ENCODE measurements at regions not wholly inside any gene's neighbourhood (a gene's known extent, or its start where the extent isn't known, plus 50 kb on each side); places are given as distances from the start of the nearest gene placed in this dataset.

DNA sequence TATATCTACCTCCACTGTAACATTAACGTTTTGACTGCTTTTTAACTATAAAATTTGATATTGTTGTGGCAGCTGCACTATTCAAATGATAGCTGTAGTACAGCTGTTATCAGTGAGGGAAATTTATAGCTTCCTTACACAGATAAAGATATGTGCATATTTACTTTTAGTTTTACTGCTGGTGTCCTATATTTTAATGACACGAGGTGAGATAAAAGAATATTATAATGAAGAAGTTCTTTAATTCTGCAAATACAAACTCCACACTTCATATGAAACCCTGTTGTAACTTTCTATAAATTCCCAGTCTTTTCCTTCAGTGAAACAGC lies 427.8 kb upstream of the ZEB2 start:
- H3K27me3 ChIP-seq (ENCODE audit: control insufficient read depth, insufficient read depth, low read length), result no peaks in the 10 kb centered on the region
- no peak overlapping the region for H3K27ac ChIP-seq (ENCODE audit: low read depth, low read length)
- H3K9me3 ChIP-seq (ENCODE audit: control insufficient read depth, insufficient read depth, low read length), result no peaks in the 10 kb centered on the region
- H3K4me1 ChIP-seq (ENCODE audit: control insufficient read depth, insufficient read depth, low read length), result peaks cover 10% of the 10 kb centered on the region; the same call in 1 of the 2 replicates
- H3K9ac ChIP-seq (ENCODE audit: low read depth, low read length), result no peak overlapping the region
- no peak overlapping the region for H3K4me3 ChIP-seq (ENCODE audit: low read depth, low read length)
- H3K36me3 ChIP-seq (ENCODE audit: control insufficient read depth, insufficient read depth, low read length), result no peaks in the 10 kb centered on the region

GRCh38 chr2:144946263-144946662 lies 426.3 kb upstream of the ZEB2 start:
- Histone ChIP-seq H3K27me3 (ENCODE audit: control insufficient read depth, insufficient read depth, low read length) (no peaks in the 10 kb centered on the region), H3K9me3 (ENCODE audit: control insufficient read depth, insufficient read depth, low read length) (no peaks in the 10 kb centered on the region), H3K36me3 (ENCODE audit: control insufficient read depth, insufficient read depth, low read length) (no peaks in the 10 kb centered on the region), H3K4me1 (ENCODE audit: control insufficient read depth, insufficient read depth, low read length) (peaks cover 10% of the 10 kb centered on the region; the same call in 1 of the 2 replicates), H3K4me3 (ENCODE audit: low read depth, low read length) (no peak overlapping the region), H3K9ac (ENCODE audit: low read depth, low read length) (no peak overlapping the region), H3K27ac (ENCODE audit: low read depth, low read length) (no peak overlapping the region)

DNA sequence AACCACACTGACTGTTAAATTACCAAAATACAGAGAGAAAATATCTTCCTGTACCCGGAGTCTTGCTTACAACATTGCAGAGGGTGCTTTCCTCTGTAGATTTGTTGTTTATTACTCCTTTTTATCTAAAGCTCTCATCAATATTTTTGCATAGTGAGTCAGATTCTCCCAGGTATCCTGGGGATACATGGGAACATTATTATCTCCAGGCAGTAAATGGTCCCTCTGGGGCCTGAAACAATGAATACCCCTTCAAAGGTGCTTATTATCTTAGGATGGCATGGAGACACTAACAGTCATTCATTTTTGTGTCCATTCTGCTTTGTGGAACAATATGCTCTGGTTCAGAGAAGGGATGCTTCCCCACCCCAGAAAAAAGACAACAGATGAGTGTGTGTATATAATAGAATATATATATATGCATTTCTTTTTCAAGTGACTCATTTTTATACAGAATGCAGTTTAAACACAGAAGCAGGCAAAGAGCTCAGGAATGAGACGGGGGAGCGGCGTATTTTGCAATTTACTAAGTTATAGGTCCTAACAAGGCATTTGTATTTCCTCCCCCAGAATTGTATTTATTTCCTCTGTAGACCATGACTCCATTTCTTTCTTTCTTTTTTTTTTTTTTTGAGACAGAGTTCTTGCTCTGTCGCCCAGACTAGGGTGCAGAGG lies 424.8 kb upstream of the ZEB2 start:
- Histone ChIP-seq H3K4me1 (ENCODE audit: control insufficient read depth, insufficient read depth, low read length) (peaks cover 10% of the 10 kb centered on the region; the same call in 1 of the 2 replicates), H3K9ac (ENCODE audit: low read depth, low read length) (no peak overlapping the region), H3K27me3 (ENCODE audit: control insufficient read depth, insufficient read depth, low read length) (no peaks in the 10 kb centered on the region), H3K9me3 (ENCODE audit: control insufficient read depth, insufficient read depth, low read length) (no peaks in the 10 kb centered on the region), H3K27ac (ENCODE audit: low read depth, low read length) (no peak overlapping the region), H3K4me3 (ENCODE audit: low read depth, low read length) (no peak overlapping the region), H3K36me3 (ENCODE audit: control insufficient read depth, insufficient read depth, low read length) (no peaks in the 10 kb centered on the region)

DNA sequence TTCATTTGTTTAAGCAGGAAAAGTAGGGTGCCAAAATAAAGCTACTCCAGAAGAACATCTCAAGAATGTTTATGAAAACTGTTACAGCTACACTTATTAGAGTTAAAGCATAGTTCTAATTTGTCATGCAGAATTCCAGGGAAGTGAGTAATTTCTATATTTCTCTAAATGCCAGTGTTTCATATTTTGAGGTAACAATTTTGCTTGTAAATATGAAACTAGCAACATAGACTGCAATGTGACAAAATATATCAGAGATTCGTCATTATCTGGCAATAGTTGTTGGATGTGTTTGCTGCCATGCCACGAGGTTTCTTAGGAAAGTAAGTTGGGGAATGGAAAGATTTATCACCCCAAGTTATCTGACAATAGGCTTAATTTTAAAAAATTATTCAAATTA lies 424.1 kb upstream of the ZEB2 start:
- H3K9ac ChIP-seq (ENCODE audit: low read depth, low read length), result no peak overlapping the region
- H3K36me3 ChIP-seq (ENCODE audit: control insufficient read depth, insufficient read depth, low read length), result no peaks in the 10 kb centered on the region
- H3K9me3 ChIP-seq (ENCODE audit: control insufficient read depth, insufficient read depth, low read length), result no peaks in the 10 kb centered on the region
- H3K27ac ChIP-seq (ENCODE audit: low read depth, low read length), result no peak overlapping the region
- H3K4me3 ChIP-seq (ENCODE audit: low read depth, low read length), result no peak overlapping the region
- H3K4me1 ChIP-seq (ENCODE audit: control insufficient read depth, insufficient read depth, low read length), result peaks cover 10% of the 10 kb centered on the region; the same call in 1 of the 2 replicates
- H3K27me3 ChIP-seq (ENCODE audit: control insufficient read depth, insufficient read depth, low read length), result no peaks in the 10 kb centered on the region

- Histone ChIP-seq H3K27me3 (ENCODE audit: control insufficient read depth, insufficient read depth, low read length) (no peaks in the 10 kb centered on the region), H3K36me3 (ENCODE audit: control insufficient read depth, insufficient read depth, low read length) (no peaks in the 10 kb centered on the region), H3K4me1 (ENCODE audit: control insufficient read depth, insufficient read depth, low read length) (peaks cover 5% of the 10 kb centered on the region; the same call in 1 of the 2 replicates), H3K9ac (ENCODE audit: low read depth, low read length) (no peak overlapping the region), H3K27ac (ENCODE audit: low read depth, low read length) (no peak overlapping the region), H3K4me3 (ENCODE audit: low read depth, low read length) (no peak overlapping the region), H3K9me3 (ENCODE audit: control insufficient read depth, insufficient read depth, low read length) (no peaks in the 10 kb centered on the region)
Observed at GRCh38 chr2:144943293-144943941, 423.5 kb upstream of the ZEB2 start.

GRCh38 chr2:144942516-144943256 lies 422.8 kb upstream of the ZEB2 start:
- H3K27me3 ChIP-seq (ENCODE audit: control insufficient read depth, insufficient read depth, low read length), result no peaks in the 10 kb centered on the region
- no peaks in the 10 kb centered on the region for H3K36me3 ChIP-seq (ENCODE audit: control insufficient read depth, insufficient read depth, low read length)
- no peak overlapping the region for H3K4me3 ChIP-seq (ENCODE audit: low read depth, low read length)
- H3K9ac ChIP-seq (ENCODE audit: low read depth, low read length), result no peak overlapping the region
- H3K9me3 ChIP-seq (ENCODE audit: control insufficient read depth, insufficient read depth, low read length), result no peaks in the 10 kb centered on the region
- H3K27ac ChIP-seq (ENCODE audit: low read depth, low read length), result no peak overlapping the region
- H3K4me1 ChIP-seq (ENCODE audit: control insufficient read depth, insufficient read depth, low read length), result no peaks in the 10 kb centered on the region

- no peaks in the 10 kb centered on the region for H3K27me3 ChIP-seq (ENCODE audit: control insufficient read depth, insufficient read depth, low read length)
- no peaks in the 10 kb centered on the region for H3K4me1 ChIP-seq (ENCODE audit: control insufficient read depth, insufficient read depth, low read length)
- H3K9me3 ChIP-seq (ENCODE audit: control insufficient read depth, insufficient read depth, low read length), result no peaks in the 10 kb centered on the region
- no peak overlapping the region for H3K4me3 ChIP-seq (ENCODE audit: low read depth, low read length)
- no peaks in the 10 kb centered on the region for H3K36me3 ChIP-seq (ENCODE audit: control insufficient read depth, insufficient read depth, low read length)
- no peak overlapping the region for H3K9ac ChIP-seq (ENCODE audit: low read depth, low read length)
- no peak overlapping the region for H3K27ac ChIP-seq (ENCODE audit: low read depth, low read length)
Observed at GRCh38 chr2:144941743-144942488, 422.0 kb upstream of the ZEB2 start.

DNA sequence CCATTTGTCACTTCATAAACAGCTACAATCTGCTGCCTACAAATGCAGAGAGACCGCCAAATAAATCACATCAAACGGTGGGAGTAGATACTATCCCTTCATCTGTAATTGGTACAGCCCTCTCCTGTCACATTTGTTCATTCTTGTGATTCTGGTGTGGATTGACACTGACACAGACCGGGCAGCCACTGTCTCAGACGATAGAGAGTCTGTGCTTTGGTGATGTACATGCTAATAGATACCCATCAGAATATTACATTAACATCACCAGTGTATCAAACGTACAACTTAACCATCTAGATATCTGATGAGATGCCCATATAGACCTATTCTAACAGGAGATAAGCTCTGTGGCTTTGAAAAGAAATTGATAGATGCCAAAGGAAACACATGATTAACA lies 419.7 kb upstream of the ZEB2 start:
- Histone ChIP-seq H3K9me3 (ENCODE audit: control insufficient read depth, insufficient read depth, low read length) (no peaks in the 10 kb centered on the region), H3K4me1 (ENCODE audit: control insufficient read depth, insufficient read depth, low read length) (no peaks in the 10 kb centered on the region), H3K4me3 (ENCODE audit: low read depth, low read length) (no peak overlapping the region), H3K27ac (ENCODE audit: low read depth, low read length) (no peak overlapping the region), H3K9ac (ENCODE audit: low read depth, low read length) (no peak overlapping the region), H3K27me3 (ENCODE audit: control insufficient read depth, insufficient read depth, low read length) (no peaks in the 10 kb centered on the region), H3K36me3 (ENCODE audit: control insufficient read depth, insufficient read depth, low read length) (no peaks in the 10 kb centered on the region)

DNA sequence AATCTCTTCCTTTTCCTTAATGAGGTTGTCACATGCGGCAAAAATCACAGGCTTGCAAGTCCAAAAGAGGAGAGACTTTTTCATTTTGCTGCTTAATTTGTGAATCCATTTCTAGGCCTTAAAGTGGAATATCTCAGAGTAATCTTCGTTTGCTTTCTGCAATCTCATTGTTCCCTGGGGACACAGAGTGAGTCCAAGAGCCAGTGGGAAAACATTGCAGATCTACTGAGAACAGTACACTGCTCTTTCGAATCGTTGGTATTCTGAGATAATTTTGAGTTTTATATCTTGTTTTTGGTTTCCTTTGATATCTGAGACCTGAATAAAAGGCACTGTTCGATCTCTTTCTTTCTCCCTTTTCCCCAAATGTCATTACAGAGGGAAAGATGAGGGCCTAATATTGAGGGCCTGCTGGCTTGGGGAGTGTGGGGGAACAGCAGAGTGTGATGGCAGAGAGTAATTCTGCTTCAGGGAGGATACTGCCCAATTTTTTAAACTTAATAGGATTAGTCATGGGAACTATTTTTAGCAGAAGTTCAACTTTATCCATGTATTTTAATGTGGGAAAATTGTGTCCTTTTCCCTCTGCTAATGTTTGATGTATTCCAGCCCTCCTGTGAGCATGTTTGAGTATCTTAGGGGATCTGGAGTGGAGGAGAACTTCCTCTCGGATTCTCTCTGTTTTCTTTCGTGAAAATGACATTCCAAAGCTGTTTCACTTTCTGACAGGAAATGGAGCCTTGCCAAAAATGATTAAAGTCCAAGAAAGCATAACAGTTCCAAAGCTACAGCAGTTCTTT lies 418.2 kb upstream of the ZEB2 start:
- no peaks in the 10 kb centered on the region for H3K36me3 ChIP-seq (ENCODE audit: control insufficient read depth, insufficient read depth, low read length)

GRCh38 chr2:144937066-144937465 lies 417.1 kb upstream of the ZEB2 start:
- H3K27me3 ChIP-seq (ENCODE audit: control insufficient read depth, insufficient read depth, low read length), result no peaks in the 10 kb centered on the region
- no peak overlapping the region for H3K9ac ChIP-seq (ENCODE audit: low read depth, low read length)
- no peaks in the 10 kb centered on the region for H3K36me3 ChIP-seq (ENCODE audit: control insufficient read depth, insufficient read depth, low read length)
- H3K27ac ChIP-seq (ENCODE audit: low read depth, low read length), result no peak overlapping the region
- H3K9me3 ChIP-seq (ENCODE audit: control insufficient read depth, insufficient read depth, low read length), result no peaks in the 10 kb centered on the region
- H3K4me1 ChIP-seq (ENCODE audit: control insufficient read depth, insufficient read depth, low read length), result no peaks in the 10 kb centered on the region
- no peak overlapping the region for H3K4me3 ChIP-seq (ENCODE audit: low read depth, low read length)

More for the DNA sequence above, 418.2 kb upstream of the ZEB2 start:
- Histone ChIP-seq H3K27me3 (ENCODE audit: control insufficient read depth, insufficient read depth, low read length) (no peaks in the 10 kb centered on the region), H3K27ac (ENCODE audit: low read depth, low read length) (no peak overlapping the region), H3K9me3 (ENCODE audit: control insufficient read depth, insufficient read depth, low read length) (no peaks in the 10 kb centered on the region), H3K4me1 (ENCODE audit: control insufficient read depth, insufficient read depth, low read length) (no peaks in the 10 kb centered on the region), H3K4me3 (ENCODE audit: low read depth, low read length) (no peak overlapping the region), H3K9ac (ENCODE audit: low read depth, low read length) (no peak overlapping the region)

Data from HUES48 (cell line).